SK-N-MC (cell line): ENCODE measurements at regions not wholly inside any gene's neighbourhood (a gene's known extent, or its start where the extent isn't known, plus 50 kb on each side); places are given as distances from the start of the nearest gene placed in this dataset.

Experiments
- EZH2 ChIP-seq: fragments of 200-600 bp; sonication (generic); IDR thresholded peaks from one replicate; pipeline ENCODE4 v1.6.1; 2017; ENCODE audit warnings: antibody characterized with exemption
- FOXP2 ChIP-seq: optimal IDR thresholded peaks from 2 replicates; pipeline ENCODE3; 2011; ENCODE audit warnings: mild to moderate bottlenecking, moderate library complexity; ENCODE audit not compliant: insufficient read depth; ENCODE audit errors: extremely low read length, control extremely low read depth
- POLR2AphosphoS5 ChIP-seq: IDR thresholded peaks from 2 replicates; pipeline ENCODE4 v1.6.1; 2012; ENCODE audit warnings: mild to moderate bottlenecking, low read depth, low read length, borderline replicate concordance

DNA sequence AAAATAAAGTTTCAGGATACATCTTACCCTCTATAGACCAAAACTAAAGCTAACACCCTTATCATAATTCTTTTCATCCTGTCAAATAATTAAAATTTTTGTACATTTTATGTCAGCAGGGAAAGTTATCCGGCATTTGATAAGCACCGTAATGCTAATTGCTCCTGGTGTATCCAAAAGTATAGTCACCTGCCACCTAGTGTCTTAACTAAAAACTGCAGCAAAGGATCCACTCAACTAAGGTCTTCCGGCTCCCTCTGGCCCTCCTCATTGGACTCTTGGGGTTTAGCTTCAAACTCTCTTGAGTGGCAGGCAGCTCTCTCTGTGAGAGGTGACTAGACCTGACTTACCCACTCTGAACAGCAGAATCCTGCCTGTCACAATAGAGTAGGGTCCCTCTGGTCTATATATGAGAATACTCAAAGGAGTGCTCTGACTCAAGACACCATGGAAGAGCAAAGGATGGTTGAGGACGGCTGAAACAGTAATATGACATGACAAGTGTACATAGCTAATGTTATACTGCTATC, 60.4 kb upstream of the CAST start:
- TF ChIP-seq POLR2AphosphoS5: no peak
- TF ChIP-seq EZH2: no peak
- TF ChIP-seq FOXP2: no peak
